AG09309 (cell line): ENCODE measurements at regions not wholly inside any gene's neighbourhood (a gene's known extent, or its start where the extent isn't known, plus 50 kb on each side); places are given as distances from the start of the nearest gene placed in this dataset.
A peak's percentile ranks its signal among the peaks of the same experiment; 100 is the strongest.

Experiments used
- DNase-seq: peaks from one replicate; pipeline ENCODE4 v3.0.0-alpha.2; 2010; ENCODE audit warnings: low read depth
- H3K4me3 ChIP-seq: 2 replicates; pipeline ENCODE4 v1.5.1; 2011; ENCODE audit warnings: mild to moderate bottlenecking, low read depth, low read length, moderate library complexity; ENCODE audit not compliant: control insufficient read depth
- TF ChIP-seq, protein P1 (sequence below): IDR thresholded peaks from 2 replicates; pipeline ENCODE4 v1.5.1; 2011; ENCODE audit warnings: mild to moderate bottlenecking, low read depth, low read length, inconsistent platforms; ENCODE audit not compliant: insufficient read depth, control insufficient read depth; ENCODE audit errors: missing control alignments

DNA sequence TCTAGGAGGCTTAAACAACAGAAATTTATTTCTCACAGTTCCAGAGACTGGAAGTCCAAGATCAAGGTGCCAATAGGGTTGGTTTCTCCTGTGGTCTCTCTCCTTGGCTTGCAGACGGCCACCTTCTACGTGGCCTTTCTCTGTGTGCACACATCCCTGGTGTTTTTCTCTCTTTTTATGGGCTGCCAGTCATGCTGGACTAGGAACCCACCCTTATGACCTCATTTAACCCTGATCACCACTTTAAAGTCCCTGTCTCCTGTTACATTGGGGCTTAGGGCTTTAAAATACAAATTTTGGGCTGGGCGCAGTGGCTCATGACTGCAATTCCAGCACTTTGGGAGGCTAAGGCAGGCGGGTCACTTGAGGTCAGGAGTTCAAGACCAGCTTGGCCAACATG lies 157.1 kb downstream of the TLE1 start:
- no peak for DNase-seq
- TF ChIP-seq, protein P1, sequence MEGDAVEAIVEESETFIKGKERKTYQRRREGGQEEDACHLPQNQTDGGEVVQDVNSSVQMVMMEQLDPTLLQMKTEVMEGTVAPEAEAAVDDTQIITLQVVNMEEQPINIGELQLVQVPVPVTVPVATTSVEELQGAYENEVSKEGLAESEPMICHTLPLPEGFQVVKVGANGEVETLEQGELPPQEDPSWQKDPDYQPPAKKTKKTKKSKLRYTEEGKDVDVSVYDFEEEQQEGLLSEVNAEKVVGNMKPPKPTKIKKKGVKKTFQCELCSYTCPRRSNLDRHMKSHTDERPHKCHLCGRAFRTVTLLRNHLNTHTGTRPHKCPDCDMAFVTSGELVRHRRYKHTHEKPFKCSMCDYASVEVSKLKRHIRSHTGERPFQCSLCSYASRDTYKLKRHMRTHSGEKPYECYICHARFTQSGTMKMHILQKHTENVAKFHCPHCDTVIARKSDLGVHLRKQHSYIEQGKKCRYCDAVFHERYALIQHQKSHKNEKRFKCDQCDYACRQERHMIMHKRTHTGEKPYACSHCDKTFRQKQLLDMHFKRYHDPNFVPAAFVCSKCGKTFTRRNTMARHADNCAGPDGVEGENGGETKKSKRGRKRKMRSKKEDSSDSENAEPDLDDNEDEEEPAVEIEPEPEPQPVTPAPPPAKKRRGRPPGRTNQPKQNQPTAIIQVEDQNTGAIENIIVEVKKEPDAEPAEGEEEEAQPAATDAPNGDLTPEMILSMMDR, result no peak
- H3K4me3 ChIP-seq, result no peak overlapping the region

GRCh38 chr9:81531511-81531910 lies 157.8 kb downstream of the TLE1 start:
- TF ChIP-seq, protein P1, result no peak
- DNase-seq, result no peak
- H3K4me3 ChIP-seq, result no peak overlapping the region

DNA sequence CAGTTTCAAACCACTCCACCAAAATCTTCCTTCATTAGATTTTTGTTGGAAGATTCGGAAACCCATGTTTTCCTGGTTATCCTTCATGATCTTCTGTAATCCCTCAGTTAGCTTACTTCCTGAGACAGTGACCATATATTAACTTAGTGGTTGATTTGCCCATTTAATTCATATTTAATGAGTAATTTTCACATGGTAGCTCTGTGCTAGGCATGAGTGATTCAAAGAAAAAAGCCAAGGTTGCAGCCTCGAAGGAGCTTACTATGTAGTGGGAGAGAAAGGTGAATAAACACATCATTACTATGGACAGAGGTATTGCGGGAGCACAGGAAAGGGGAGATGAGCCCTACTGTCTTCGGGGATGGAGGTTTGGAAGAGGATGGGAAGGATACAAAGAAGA lies 158.5 kb downstream of the TLE1 start:
- DNase-seq, result no peak
- H3K4me3 ChIP-seq, result no peak overlapping the region
- TF ChIP-seq, protein P1, result no peak

GRCh38 chr9:81530310-81530810 lies 159.0 kb downstream of the TLE1 start:
- TF ChIP-seq, protein P1, result no peak
- H3K4me3 ChIP-seq, result no peak overlapping the region
- DNase-seq, result no peak

- TF ChIP-seq, protein P1, result no peak
- DNase-seq, result peak; percentile 16
- no peak overlapping the region for H3K4me3 ChIP-seq
These were observed 159.7 kb downstream of the TLE1 start for GRCh38 chr9:81529556-81530193.

GRCh38 chr9:81526587-81526986 lies 162.8 kb downstream of the TLE1 start:
- DNase-seq, result peak; percentile 67
- TF ChIP-seq, protein P1, result no peak
- no peak overlapping the region for H3K4me3 ChIP-seq
